ENCODE measurements at regions not wholly inside any gene's neighbourhood (a gene's known extent, or its start where the extent isn't known, plus 50 kb on each side); places are given as distances from the start of the nearest gene placed in this dataset.

- DNase-seq (ENCODE audit: low spot score) = no peak
- WGBS = 76% methylated on average over 3 of the region's 3 CpGs
- no peaks in the 10 kb centered on the region for H3K9me3 ChIP-seq
- no peak overlapping the region for H3K27ac ChIP-seq
- no peaks in the 10 kb centered on the region for H3K36me3 ChIP-seq
- H3K4me1 ChIP-seq (replicated peaks) = no peaks in the 10 kb centered on the region
- intact Hi-C loops (cut with DNase I) = no loop called here
- no peaks in the 10 kb centered on the region for H3K27me3 ChIP-seq (replicated peaks; ENCODE audit: insufficient read depth)
- TF ChIP-seq CTCF (IDR thresholded peaks at IDR 0.05) = no peak
- no peak for TF ChIP-seq POLR2A (IDR thresholded peaks at IDR 0.05)
- no peak for TF ChIP-seq POLR2AphosphoS5 (IDR thresholded peaks at IDR 0.05)
- no peak overlapping the region for H3K4me3 ChIP-seq
Measured at GRCh38 chr4:111802191-111802590, 343.1 kb upstream of the FAM241A start.

- TF ChIP-seq POLR2A (IDR thresholded peaks at IDR 0.05) (no peak), POLR2AphosphoS5 (IDR thresholded peaks at IDR 0.05) (no peak), CTCF (IDR thresholded peaks at IDR 0.05) (no peak)
- intact Hi-C loops (cut with DNase I) = no loop called here
- no peaks in the 10 kb centered on the region for H3K9me3 ChIP-seq
- H3K27me3 ChIP-seq (replicated peaks; ENCODE audit: insufficient read depth) = no peaks in the 10 kb centered on the region
- DNase-seq (ENCODE audit: low spot score) = no peak
- H3K4me1 ChIP-seq (replicated peaks) = no peaks in the 10 kb centered on the region
- H3K36me3 ChIP-seq = no peaks in the 10 kb centered on the region
- 83% methylated on average over 5 of the region's 5 CpGs for WGBS
- no peak overlapping the region for H3K4me3 ChIP-seq
- H3K27ac ChIP-seq = no peak overlapping the region
Measured at GRCh38 chr4:111806331-111806730, 338.9 kb upstream of the FAM241A start.

- H3K9me3 ChIP-seq = no peaks in the 10 kb centered on the region
- no peaks in the 10 kb centered on the region for H3K4me1 ChIP-seq (replicated peaks)
- 24% methylated on average over 5 of the region's 5 CpGs for WGBS
- no peak for DNase-seq (ENCODE audit: low spot score)
- no peak overlapping the region for H3K4me3 ChIP-seq
- no peaks in the 10 kb centered on the region for H3K27me3 ChIP-seq (replicated peaks; ENCODE audit: insufficient read depth)
- H3K36me3 ChIP-seq = no peaks in the 10 kb centered on the region
- TF ChIP-seq CTCF (IDR thresholded peaks at IDR 0.05) (no peak), POLR2A (IDR thresholded peaks at IDR 0.05) (no peak), POLR2AphosphoS5 (IDR thresholded peaks at IDR 0.05) (no peak)
- intact Hi-C loops (cut with DNase I) = no loop called here
- H3K27ac ChIP-seq = no peak overlapping the region
Measured at GRCh38 chr4:111807576-111807975, 337.7 kb upstream of the FAM241A start.

- Histone ChIP-seq H3K36me3 (no peaks in the 10 kb centered on the region), H3K27me3 (replicated peaks; ENCODE audit: insufficient read depth) (no peaks in the 10 kb centered on the region), H3K9me3 (no peaks in the 10 kb centered on the region), H3K4me1 (replicated peaks) (no peaks in the 10 kb centered on the region), H3K4me3 (no peak overlapping the region), H3K27ac (no peak overlapping the region)
- WGBS = 30% methylated on average over 2 of the region's 2 CpGs
- no peak for DNase-seq (ENCODE audit: low spot score)
- TF ChIP-seq POLR2A (IDR thresholded peaks at IDR 0.05) = no peak
- TF ChIP-seq CTCF (IDR thresholded peaks at IDR 0.05) = no peak
- TF ChIP-seq POLR2AphosphoS5 (IDR thresholded peaks at IDR 0.05) = no peak
- intact Hi-C loops (cut with DNase I) = no loop called here
Measured at GRCh38 chr4:111808174-111808573, 337.1 kb upstream of the FAM241A start.

- no peak for TF ChIP-seq POLR2AphosphoS5 (IDR thresholded peaks at IDR 0.05)
- no peak for TF ChIP-seq POLR2A (IDR thresholded peaks at IDR 0.05)
- no peak for TF ChIP-seq CTCF (IDR thresholded peaks at IDR 0.05)
- H3K9me3 ChIP-seq = no peaks in the 10 kb centered on the region
- no peaks in the 10 kb centered on the region for H3K4me1 ChIP-seq (replicated peaks)
- H3K27me3 ChIP-seq (replicated peaks; ENCODE audit: insufficient read depth) = no peaks in the 10 kb centered on the region
- intact Hi-C loops (cut with DNase I) = no loop called here
- no peaks in the 10 kb centered on the region for H3K36me3 ChIP-seq
- H3K4me3 ChIP-seq = no peak overlapping the region
- H3K27ac ChIP-seq = no peak overlapping the region
- 14% methylated on average over 2 of the region's 2 CpGs for WGBS
- DNase-seq (ENCODE audit: low spot score) = no peak
Measured at GRCh38 chr4:111811661-111812060, 333.6 kb upstream of the FAM241A start.
